ENCODE measurements at regions not wholly inside any gene's neighbourhood (a gene's known extent, or its start where the extent isn't known, plus 50 kb on each side); places are given as distances from the start of the nearest gene placed in this dataset.

DNA sequence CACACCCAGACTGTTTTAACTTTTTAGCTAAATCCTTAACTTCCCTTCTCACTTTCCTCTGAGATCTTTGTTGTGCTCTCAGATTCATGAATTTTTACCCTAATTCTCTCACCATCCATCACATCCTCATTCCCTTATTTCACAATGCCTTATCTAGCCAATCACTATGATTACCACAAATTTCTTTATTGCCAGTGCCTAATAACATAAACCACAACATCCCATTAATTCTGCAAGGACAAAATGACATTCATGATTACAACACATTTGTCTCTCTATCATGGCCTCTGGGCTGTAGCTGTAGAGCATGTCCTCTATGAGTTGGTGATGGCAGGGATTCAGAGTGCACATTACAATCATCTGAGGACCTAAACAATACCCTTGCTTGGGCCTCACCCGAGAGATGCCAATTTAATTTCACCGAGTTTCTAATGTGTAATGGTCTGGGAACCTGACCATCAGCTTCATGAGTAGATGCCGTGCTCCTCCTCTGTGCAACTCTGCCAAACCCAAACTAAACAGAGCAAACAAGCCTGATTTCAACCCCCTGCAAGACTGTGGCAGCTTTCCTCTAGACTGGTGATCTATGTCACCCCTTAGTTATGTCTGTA is 99.3 kb downstream of the SPTSSA start:
- no peaks in the 10 kb centered on the region for H3K9me3 Mint-ChIP-seq
- intact Hi-C loops (cut with micrococcal nuclease) = no loop called here
- no peak for DNase-seq
- no peak overlapping the region for H3K27ac Mint-ChIP-seq
- peaks cover 9% of the 10 kb centered on the region for H3K27me3 Mint-ChIP-seq
- no peak overlapping the region for H3K4me3 Mint-ChIP-seq
- H3K36me3 Mint-ChIP-seq (ENCODE audit: low read depth) = no peaks in the 10 kb centered on the region
- H3K4me1 Mint-ChIP-seq = peaks cover 6% of the 10 kb centered on the region

DNA sequence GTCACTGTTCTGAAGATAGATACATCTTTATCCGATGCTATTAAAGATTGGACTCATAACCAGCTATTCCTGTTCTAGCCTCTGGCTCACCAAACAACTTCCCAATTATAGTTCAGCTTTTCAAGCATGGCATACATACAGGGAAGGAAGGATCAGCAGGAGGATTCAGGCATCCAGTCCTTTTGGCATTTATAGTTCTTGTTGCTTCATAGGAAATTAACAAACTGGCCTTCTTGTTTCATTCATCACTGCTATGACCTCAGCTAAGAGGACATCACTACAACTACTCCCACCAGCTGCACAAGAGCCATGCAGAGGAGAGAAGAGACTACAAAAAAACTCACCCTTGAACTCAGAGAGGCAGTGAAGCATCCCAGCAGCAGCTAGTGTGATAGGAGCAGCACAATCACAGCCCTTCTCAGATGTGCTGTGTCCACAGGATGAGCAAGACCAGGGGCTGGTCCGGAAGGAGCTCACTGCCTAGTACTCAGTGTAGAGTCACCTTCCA is 100.5 kb downstream of the SPTSSA start:
- Mint-ChIP-seq H3K9me3 (no peaks in the 10 kb centered on the region), H3K27ac (no peak overlapping the region), H3K36me3 (ENCODE audit: low read depth) (no peaks in the 10 kb centered on the region), H3K4me3 (no peak overlapping the region), H3K27me3 (peaks cover 7% of the 10 kb centered on the region), H3K4me1 (peaks cover 6% of the 10 kb centered on the region)
- intact Hi-C loops (cut with micrococcal nuclease) = no loop called here
- DNase-seq = no peak

DNA sequence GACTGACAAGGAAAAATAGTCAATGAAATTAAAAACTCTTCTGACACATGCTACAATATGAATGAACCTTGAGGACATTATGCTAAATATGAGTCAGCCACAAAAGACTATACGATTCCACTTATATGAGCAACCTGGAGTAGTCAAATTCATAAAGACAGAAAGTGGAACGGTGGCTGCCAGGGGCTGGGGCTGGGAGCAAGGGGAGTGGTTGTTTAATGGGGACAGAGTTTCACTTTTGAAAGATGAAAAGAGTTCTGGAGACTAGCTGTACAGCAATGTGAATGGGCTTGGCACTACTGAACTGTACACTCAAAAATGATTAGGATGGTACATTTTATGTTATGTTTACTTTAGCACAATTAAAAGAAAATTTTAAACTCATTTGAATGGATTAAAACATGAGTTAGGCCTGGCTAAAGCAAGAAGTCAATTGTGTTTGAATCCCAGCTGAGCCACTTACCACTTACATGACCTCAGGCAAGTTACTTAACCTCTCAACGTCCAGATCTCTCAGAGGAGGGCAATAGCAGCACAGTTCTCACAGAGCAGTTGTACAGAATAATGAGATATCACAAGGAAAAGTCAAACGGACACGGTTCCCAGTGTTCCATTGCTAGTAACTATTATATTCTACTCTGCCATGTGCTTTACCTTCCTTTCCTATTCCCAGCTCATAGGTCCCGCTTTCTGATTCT is 102.5 kb downstream of the SPTSSA start:
- intact Hi-C loops (cut with micrococcal nuclease) = no loop called here

DNA sequence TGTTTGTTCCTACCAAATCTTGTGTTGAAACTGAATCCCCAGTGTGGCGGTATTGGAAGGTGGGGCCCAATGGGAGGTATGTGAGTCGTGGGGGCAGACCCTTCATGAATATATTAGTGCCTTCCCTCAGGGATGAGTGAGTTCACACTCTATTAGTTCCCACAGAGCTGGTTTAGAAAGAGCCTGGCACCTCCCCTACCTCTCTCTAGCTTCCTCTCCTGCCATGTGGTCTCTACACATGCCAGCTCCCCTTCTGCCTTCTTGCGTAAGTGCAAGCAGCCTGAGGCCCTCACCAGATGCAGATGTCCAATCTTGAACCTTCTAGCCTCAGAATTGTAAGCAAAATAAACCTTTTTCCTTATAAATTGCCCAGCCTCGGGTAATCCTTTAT is 105.8 kb downstream of the SPTSSA start:
- H3K9me3 Mint-ChIP-seq = no peaks in the 10 kb centered on the region
- intact Hi-C loops (cut with micrococcal nuclease) = no loop called here
- DNase-seq = no peak
- H3K27me3 Mint-ChIP-seq = no peaks in the 10 kb centered on the region
- H3K4me1 Mint-ChIP-seq = peaks cover 2% of the 10 kb centered on the region
- H3K27ac Mint-ChIP-seq = no peak overlapping the region
- H3K36me3 Mint-ChIP-seq (ENCODE audit: low read depth) = no peaks in the 10 kb centered on the region
- H3K4me3 Mint-ChIP-seq = no peak overlapping the region

More for the DNA sequence above, 102.5 kb downstream of the SPTSSA start:
- H3K9me3 Mint-ChIP-seq = no peaks in the 10 kb centered on the region
- no peak for DNase-seq
- peaks cover 3% of the 10 kb centered on the region for H3K27me3 Mint-ChIP-seq
- no peaks in the 10 kb centered on the region for H3K36me3 Mint-ChIP-seq (ENCODE audit: low read depth)
- peaks cover 6% of the 10 kb centered on the region for H3K4me1 Mint-ChIP-seq
- no peak overlapping the region for H3K4me3 Mint-ChIP-seq
- H3K27ac Mint-ChIP-seq = no peak overlapping the region

DNA sequence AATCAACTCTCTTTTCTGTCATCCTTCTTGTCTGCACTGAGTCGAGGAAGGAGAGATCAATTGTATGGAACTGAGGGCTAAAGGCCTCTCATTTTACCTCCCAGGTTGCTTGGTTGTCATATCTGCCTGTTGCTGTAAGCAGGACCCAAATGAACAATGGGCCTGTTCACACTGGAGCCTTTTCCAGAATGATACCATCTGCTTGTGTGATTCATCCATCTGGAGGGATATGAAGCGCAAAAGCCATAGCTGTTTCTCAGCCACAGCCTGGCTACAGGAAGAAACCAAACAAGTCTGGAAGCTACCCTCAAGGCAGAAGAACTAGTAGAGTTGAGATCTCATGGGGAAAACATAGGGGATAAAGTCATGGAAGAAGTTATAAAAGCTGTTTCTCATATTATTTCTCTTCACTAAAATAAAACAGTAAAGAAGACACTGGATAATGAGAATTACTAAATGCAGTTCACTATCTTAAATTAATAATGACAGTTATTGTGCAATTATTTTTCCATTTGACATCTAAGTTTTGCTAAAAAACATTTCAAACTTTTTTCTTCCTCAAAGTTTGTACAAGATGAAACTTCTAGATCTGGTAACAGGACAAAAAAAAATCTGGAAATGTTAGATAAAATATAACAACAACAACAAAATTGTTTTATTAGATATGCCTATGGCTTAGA is 106.3 kb downstream of the SPTSSA start:
- Mint-ChIP-seq H3K27me3 (no peaks in the 10 kb centered on the region), H3K9me3 (no peaks in the 10 kb centered on the region), H3K27ac (no peak overlapping the region), H3K4me1 (peaks cover 2% of the 10 kb centered on the region), H3K36me3 (ENCODE audit: low read depth) (no peaks in the 10 kb centered on the region), H3K4me3 (no peak overlapping the region)
- no peak for DNase-seq
- intact Hi-C loops (cut with micrococcal nuclease) = no loop called here

DNA sequence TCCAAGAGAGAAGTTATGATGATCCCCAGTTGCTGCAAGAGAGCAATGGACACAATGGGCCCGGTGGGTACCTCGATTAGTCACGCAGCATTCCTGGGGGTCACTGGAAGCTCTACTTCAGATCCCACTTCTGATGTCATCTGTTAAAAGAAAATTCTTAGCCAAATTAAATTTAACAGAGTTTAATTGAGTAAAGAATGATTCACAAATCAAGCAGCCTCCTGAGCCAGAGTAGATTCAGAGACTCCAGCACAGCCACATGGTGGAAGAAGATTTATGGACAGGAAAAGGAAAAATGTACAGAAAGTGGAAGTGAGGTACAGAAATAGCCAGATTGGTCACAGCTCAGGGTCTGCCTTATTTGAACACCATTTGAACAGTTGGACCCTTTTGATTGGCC is 107.5 kb downstream of the SPTSSA start:
- intact Hi-C loops (cut with micrococcal nuclease) = no loop called here
- no peak for DNase-seq
- Mint-ChIP-seq H3K4me3 (no peak overlapping the region), H3K36me3 (ENCODE audit: low read depth) (no peaks in the 10 kb centered on the region), H3K27ac (no peak overlapping the region), H3K9me3 (no peaks in the 10 kb centered on the region), H3K27me3 (no peaks in the 10 kb centered on the region), H3K4me1 (peaks cover 2% of the 10 kb centered on the region)

DNA sequence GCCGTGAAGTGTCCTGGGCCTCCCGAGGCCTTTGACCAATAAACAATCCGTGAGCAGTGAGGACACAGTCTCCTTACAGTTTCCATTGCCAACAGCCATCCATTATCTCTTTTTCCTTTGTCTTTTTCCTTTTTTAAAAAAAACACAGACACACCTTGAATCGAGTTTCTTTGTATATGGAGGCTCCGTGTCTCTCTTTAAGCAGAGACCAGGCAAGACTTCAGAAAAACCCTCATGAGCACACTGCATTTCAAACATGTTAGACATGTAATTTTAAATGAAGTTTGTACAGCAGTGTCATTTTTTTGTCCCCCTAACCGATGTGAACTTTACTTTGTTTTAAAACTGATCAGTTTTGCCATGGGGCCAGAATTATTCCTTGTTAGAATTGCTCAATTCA is 111.1 kb downstream of the SPTSSA start:
- no peak for DNase-seq
- Mint-ChIP-seq H3K4me1 (no peaks in the 10 kb centered on the region), H3K4me3 (no peak overlapping the region), H3K9me3 (no peaks in the 10 kb centered on the region), H3K27ac (no peak overlapping the region), H3K36me3 (ENCODE audit: low read depth) (no peaks in the 10 kb centered on the region), H3K27me3 (no peaks in the 10 kb centered on the region)
- intact Hi-C loops (cut with micrococcal nuclease) = no loop called here

DNA sequence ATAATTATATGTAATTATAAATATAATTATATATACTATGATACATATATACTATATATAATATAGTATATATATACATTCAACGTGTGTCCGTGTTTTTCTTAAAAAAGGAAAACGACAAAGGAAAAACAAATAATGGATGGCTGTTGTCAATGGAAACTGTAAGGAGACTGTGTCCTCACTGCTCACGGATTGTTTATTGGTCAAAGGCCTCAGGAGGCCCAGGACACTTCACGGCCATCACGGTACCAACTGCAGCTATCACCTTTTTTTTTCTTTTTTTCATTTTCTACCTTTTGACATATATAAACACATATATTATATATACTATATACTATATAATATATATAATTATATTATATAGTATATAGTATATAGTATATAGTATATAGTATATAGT is 113.4 kb downstream of the SPTSSA start:
- Mint-ChIP-seq H3K4me1 (no peaks in the 10 kb centered on the region), H3K27ac (no peak overlapping the region), H3K36me3 (ENCODE audit: low read depth) (no peaks in the 10 kb centered on the region), H3K27me3 (no peaks in the 10 kb centered on the region), H3K9me3 (no peaks in the 10 kb centered on the region), H3K4me3 (no peak overlapping the region)
- no peak for DNase-seq
- intact Hi-C loops (cut with micrococcal nuclease) = no loop called here

DNA sequence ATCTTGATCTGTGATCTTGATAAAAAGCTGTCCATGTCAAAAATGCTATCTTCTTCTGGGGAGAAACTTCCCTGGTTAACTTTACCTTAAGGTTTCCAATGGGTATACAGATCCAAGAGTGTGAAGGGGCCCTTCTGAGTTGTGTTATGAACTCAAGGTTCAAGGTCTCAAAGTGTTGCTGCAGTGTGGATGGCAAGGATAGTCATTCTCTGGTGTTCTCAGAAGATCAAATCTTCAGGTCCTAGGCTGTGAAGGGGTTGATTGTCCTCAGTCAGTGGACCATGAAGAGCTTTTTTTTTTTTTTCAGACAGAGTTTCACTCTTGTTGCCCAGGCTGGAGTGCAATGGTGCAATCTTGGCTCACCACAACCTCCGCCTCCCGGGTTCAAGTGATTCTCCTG is 114.4 kb downstream of the SPTSSA start:
- no peaks in the 10 kb centered on the region for H3K4me1 Mint-ChIP-seq
- no peaks in the 10 kb centered on the region for H3K9me3 Mint-ChIP-seq
- H3K36me3 Mint-ChIP-seq (ENCODE audit: low read depth) = no peaks in the 10 kb centered on the region
- DNase-seq = no peak
- H3K27ac Mint-ChIP-seq = no peak overlapping the region
- H3K4me3 Mint-ChIP-seq = no peak overlapping the region
- intact Hi-C loops (cut with micrococcal nuclease) = no loop called here
- H3K27me3 Mint-ChIP-seq = no peaks in the 10 kb centered on the region

DNA sequence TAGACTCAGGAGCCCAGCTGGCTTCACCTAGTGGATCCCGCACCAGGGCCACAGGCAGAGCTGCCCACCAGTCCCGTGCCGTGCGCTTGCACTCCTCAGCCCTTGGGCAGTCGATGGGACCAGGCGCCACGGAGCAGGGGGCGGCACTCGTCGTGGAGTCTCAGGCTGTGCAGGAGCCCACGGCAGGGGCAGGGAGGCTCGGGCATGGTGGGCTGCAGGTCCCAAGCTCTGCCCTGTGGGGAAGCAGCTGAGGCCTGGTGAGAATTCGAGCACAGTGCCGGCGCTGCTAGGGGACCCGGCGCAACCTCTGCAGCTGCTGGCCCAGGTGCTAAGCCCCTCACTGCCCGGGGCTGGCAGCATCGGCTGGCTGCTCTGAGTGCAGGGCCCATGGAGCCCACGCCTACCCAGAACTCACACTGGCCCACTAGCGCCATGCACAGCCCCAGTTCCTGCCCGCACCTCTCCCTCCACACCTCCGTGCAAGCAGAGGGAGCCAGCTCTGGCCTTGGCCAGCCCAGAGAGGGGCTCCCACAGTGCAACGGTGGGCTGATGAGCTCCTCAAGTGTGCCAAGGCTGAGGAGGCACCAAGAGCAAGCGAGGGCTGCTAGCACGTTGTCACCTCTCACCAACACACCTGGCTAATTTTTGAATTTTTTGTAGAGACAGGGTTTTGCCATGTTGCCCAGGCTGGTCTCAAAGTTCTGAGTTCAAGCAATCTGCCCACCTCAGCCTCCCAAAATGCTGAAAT is 116.1 kb downstream of the SPTSSA start:
- Mint-ChIP-seq H3K27me3 (no peaks in the 10 kb centered on the region), H3K36me3 (ENCODE audit: low read depth) (no peaks in the 10 kb centered on the region), H3K27ac (no peak overlapping the region), H3K4me1 (no peaks in the 10 kb centered on the region), H3K9me3 (no peaks in the 10 kb centered on the region), H3K4me3 (no peak overlapping the region)
- no peak for DNase-seq
- intact Hi-C loops (cut with micrococcal nuclease) = no loop called here

DNA sequence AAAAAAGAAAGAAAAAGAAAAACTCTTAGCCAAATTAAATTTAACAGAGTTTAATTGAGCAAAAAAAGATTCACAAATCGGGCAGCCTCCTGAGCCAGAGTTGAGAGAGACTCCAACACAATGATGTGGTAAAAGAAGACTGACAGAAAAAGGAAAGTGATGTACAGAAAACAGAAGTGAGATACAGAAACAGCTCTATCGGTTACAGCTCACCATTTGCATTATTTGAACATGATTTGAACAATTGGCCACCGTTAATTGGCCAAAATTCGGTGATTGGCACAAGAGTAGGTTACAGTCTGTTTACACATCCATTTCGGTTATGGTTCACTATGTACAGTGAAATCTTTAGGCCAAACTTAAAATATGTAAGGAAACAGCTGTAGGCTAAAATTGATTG is 117.7 kb downstream of the SPTSSA start:
- Mint-ChIP-seq H3K36me3 (ENCODE audit: low read depth) (no peaks in the 10 kb centered on the region), H3K4me3 (no peak overlapping the region), H3K27ac (no peak overlapping the region), H3K4me1 (no peaks in the 10 kb centered on the region), H3K9me3 (no peaks in the 10 kb centered on the region), H3K27me3 (no peaks in the 10 kb centered on the region)
- DNase-seq = no peak
- intact Hi-C loops (cut with micrococcal nuclease) = no loop called here

DNA sequence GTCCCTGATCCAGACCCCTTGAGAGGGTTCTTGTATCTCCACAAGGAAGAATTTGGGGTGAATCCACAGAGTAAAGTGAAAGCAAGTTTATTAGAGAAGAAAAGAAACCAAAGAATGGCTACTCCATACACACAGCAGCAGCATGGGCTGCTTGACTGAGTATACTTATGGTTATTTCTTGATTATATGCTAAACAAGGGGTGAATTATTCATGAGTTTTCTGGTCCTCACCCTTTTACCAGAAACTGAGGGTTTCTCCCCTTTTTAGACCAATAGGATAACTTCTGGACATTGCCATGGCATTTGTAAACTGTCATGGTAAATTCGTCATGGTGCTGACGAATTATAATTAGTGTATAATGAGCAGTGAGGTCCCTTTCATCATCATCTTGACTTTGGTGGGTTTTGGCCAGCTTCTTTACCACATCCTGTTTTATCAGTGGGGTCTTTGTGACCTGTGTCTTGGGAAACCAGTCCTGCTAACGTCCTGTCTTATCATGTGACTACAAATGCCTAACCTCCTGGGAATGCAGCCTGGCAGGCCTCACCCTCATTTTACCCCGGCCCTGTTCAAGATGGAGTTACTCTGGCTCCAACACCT is 121.9 kb downstream of the SPTSSA start:
- intact Hi-C loops (cut with micrococcal nuclease) = no loop called here

DNA sequence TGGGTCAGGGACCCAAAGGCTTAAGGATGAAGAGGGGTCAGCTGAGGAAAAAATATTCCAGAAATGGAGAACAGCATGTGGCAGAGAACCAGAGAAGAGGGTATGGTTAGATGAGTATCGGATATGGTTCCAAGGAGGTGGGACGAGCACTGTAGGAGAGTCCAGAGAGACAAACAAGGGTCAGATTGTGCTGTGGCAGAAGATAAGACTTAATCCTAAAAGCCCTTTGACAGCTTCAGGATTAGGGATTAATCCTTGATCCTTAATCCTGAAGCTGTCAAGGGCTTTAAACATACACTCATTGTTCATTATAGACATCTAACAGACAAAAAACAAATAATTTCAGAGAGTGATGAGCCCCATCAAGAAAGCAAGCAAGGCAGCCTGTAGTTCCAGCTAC is 124.0 kb downstream of the SPTSSA start:
- intact Hi-C loops (cut with micrococcal nuclease) = no loop called here
- H3K36me3 Mint-ChIP-seq (ENCODE audit: low read depth) = no peaks in the 10 kb centered on the region
- H3K27me3 Mint-ChIP-seq = no peaks in the 10 kb centered on the region
- H3K4me3 Mint-ChIP-seq = no peak overlapping the region
- H3K27ac Mint-ChIP-seq = no peak overlapping the region
- no peaks in the 10 kb centered on the region for H3K4me1 Mint-ChIP-seq
- no peak for DNase-seq
- no peaks in the 10 kb centered on the region for H3K9me3 Mint-ChIP-seq

More for the DNA sequence above, 121.9 kb downstream of the SPTSSA start:
- Mint-ChIP-seq H3K27me3 (no peaks in the 10 kb centered on the region), H3K36me3 (ENCODE audit: low read depth) (no peaks in the 10 kb centered on the region), H3K9me3 (no peaks in the 10 kb centered on the region), H3K4me1 (no peaks in the 10 kb centered on the region), H3K4me3 (no peak overlapping the region), H3K27ac (no peak overlapping the region)
- DNase-seq = no peak
